NB4 (cell line): ENCODE measurements at regions not wholly inside any gene's neighbourhood (a gene's known extent, or its start where the extent isn't known, plus 50 kb on each side); places are given as distances from the start of the nearest gene placed in this dataset.

Experiments
- POLR2A ChIP-seq: IDR thresholded peaks from 2 replicates; pipeline ENCODE4 v1.6.1; 2011; ENCODE audit warnings: mild to moderate bottlenecking; ENCODE audit not compliant: insufficient read length; ENCODE audit errors: extremely low read depth
- TF ChIP-seq, protein P1 (sequence below): IDR thresholded peaks from one replicate; pipeline ENCODE4 v1.5.1; 2012; ENCODE audit warnings: low read depth, low read length

DNA sequence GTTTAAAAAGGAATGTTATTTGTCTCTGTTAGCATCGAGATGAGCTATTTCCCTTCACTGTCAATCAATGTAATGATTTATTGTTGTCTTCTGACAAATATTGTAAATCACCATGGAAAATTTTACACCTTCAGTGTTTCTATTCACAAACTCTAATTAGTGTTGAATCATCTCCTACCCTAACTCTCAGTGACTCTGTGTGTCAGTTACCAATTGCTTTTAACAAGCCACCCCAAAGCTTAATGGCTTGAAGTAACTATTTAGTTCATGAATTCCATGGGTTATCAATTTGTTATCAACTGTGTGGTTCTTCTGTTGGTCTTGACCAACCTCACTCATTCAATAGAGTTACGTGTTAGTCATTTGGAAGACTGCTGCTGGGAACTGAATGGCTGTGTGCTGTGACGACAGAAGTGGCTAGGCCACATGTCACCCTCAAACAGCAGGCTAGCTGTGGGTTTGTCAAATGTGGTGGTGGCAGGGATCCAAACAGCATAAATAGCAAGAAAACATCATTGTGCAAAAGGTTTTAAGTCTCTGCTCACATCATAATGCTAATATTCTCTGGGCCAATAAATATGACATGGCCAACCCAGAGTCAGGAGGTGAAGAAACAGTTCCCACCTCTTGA lies 910.8 kb upstream of the CDH2 start:
- TF ChIP-seq, protein P1, sequence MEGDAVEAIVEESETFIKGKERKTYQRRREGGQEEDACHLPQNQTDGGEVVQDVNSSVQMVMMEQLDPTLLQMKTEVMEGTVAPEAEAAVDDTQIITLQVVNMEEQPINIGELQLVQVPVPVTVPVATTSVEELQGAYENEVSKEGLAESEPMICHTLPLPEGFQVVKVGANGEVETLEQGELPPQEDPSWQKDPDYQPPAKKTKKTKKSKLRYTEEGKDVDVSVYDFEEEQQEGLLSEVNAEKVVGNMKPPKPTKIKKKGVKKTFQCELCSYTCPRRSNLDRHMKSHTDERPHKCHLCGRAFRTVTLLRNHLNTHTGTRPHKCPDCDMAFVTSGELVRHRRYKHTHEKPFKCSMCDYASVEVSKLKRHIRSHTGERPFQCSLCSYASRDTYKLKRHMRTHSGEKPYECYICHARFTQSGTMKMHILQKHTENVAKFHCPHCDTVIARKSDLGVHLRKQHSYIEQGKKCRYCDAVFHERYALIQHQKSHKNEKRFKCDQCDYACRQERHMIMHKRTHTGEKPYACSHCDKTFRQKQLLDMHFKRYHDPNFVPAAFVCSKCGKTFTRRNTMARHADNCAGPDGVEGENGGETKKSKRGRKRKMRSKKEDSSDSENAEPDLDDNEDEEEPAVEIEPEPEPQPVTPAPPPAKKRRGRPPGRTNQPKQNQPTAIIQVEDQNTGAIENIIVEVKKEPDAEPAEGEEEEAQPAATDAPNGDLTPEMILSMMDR = no peak
- no peak for TF ChIP-seq POLR2A
